ENCODE measurements at regions not wholly inside any gene's neighbourhood (a gene's known extent, or its start where the extent isn't known, plus 50 kb on each side); places are given as distances from the start of the nearest gene placed in this dataset.

- POLR2A ChIA-PET (ENCODE audit: unreplicated experiment): no interaction called here
- H3K79me2 ChIP-seq (ENCODE audit: low read length): no peaks in the 10 kb centered on the region
- ATAC-seq: no peak
Observed at GRCh38 chr2:47687856-47688255, 95.1 kb upstream of the MSH6 start.

DNA sequence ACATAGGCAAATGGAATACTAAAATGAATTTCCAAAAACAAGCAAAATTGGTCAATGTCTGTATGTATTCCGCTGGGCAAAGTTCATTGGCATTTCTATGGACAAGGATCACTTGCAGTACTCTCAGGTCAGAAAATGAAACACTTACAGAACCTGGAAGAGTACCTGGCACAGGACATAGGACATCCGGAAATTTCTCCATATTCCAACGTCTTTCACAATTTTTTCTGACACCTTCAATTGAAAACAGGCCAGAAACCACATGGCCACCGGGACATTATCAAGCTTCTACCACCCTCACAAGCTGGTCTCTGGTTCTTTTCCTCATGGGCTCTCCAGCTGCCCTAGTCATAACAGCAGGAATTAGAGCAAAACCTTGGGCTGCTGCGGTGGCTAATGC lies 96.9 kb upstream of the MSH6 start:
- no TSS peak for BruUV-seq (replicated peaks)

More at GRCh38 chr2:47687856-47688255, 95.1 kb upstream of the MSH6 start:
- no peak overlapping the region for H3K27ac ChIP-seq (ENCODE audit: low read length)
- H4K20me1 ChIP-seq (ENCODE audit: low read length): no peaks in the 10 kb centered on the region
- no peak overlapping the region for H3K4me2 ChIP-seq (ENCODE audit: low read length)
- H3K36me3 ChIP-seq (ENCODE audit: low read depth, low read length): no peaks in the 10 kb centered on the region
- H3K9me2 ChIP-seq (replicated peaks; ENCODE audit: low read length): no peaks in the 10 kb centered on the region
- no peak overlapping the region for H3K9ac ChIP-seq (ENCODE audit: low read length)
- H3K4me1 ChIP-seq (ENCODE audit: insufficient read depth, low read length): 0 out of 2 replicates have a peak, but pooled peaks cover 4% of the 10 kb centered on the region
- intact Hi-C loops (cut with micrococcal nuclease): no loop called here
- CTCF ChIA-PET: no interaction called here
- no peaks in the 10 kb centered on the region for H3K9me3 ChIP-seq (ENCODE audit: low read length)
- no peak overlapping the region for H3K4me3 ChIP-seq (ENCODE audit: low read length)
- H3F3A ChIP-seq (ENCODE audit: low read length, unreplicated experiment): no peaks in the 10 kb centered on the region
- H2AFZ ChIP-seq (ENCODE audit: low read length): no peak overlapping the region
- DNase-seq: no peak
- TF ChIP-seq EZH2phosphoT487 (IDR thresholded peaks at IDR 0.05; ENCODE audit: borderline replicate concordance, low read length) (no peak), EZH2 (IDR thresholded peaks at IDR 0.05; ENCODE audit: low read length, unreplicated experiment) (no peak)
- TF ChIP-seq, protein P1, sequence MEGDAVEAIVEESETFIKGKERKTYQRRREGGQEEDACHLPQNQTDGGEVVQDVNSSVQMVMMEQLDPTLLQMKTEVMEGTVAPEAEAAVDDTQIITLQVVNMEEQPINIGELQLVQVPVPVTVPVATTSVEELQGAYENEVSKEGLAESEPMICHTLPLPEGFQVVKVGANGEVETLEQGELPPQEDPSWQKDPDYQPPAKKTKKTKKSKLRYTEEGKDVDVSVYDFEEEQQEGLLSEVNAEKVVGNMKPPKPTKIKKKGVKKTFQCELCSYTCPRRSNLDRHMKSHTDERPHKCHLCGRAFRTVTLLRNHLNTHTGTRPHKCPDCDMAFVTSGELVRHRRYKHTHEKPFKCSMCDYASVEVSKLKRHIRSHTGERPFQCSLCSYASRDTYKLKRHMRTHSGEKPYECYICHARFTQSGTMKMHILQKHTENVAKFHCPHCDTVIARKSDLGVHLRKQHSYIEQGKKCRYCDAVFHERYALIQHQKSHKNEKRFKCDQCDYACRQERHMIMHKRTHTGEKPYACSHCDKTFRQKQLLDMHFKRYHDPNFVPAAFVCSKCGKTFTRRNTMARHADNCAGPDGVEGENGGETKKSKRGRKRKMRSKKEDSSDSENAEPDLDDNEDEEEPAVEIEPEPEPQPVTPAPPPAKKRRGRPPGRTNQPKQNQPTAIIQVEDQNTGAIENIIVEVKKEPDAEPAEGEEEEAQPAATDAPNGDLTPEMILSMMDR (conservative IDR thresholded peaks at IDR 0.05; ENCODE audit: low read depth, low read length): no peak
- no peaks in the 10 kb centered on the region for H3K27me3 ChIP-seq (ENCODE audit: low read length)
- BruUV-seq (replicated peaks): no TSS peak

GRCh38 chr2:47682216-47682749 lies 100.7 kb upstream of the MSH6 start:
- H3K4me2 ChIP-seq (ENCODE audit: low read length): no peak overlapping the region
- H3K4me3 ChIP-seq (ENCODE audit: low read length): no peak overlapping the region
- no TSS peak for BruUV-seq (replicated peaks)
- no peaks in the 10 kb centered on the region for H3F3A ChIP-seq (ENCODE audit: low read length, unreplicated experiment)
- no peaks in the 10 kb centered on the region for H3K27me3 ChIP-seq (ENCODE audit: low read length)
- no peak overlapping the region for H3K27ac ChIP-seq (ENCODE audit: low read length)
- intact Hi-C loops (cut with micrococcal nuclease): no loop called here
- H3K9me3 ChIP-seq (ENCODE audit: low read length): no peaks in the 10 kb centered on the region
- no peak for DNase-seq
- H3K79me2 ChIP-seq (ENCODE audit: low read length): no peaks in the 10 kb centered on the region
- no peak for ATAC-seq
- no peaks in the 10 kb centered on the region for H3K9me2 ChIP-seq (replicated peaks; ENCODE audit: low read length)
- POLR2A ChIA-PET (ENCODE audit: unreplicated experiment): no interaction called here
- H2AFZ ChIP-seq (ENCODE audit: low read length): no peak overlapping the region
- H4K20me1 ChIP-seq (ENCODE audit: low read length): no peaks in the 10 kb centered on the region
- no peak overlapping the region for H3K9ac ChIP-seq (ENCODE audit: low read length)
- TF ChIP-seq EZH2 (IDR thresholded peaks at IDR 0.05; ENCODE audit: low read length, unreplicated experiment) (no peak), EZH2phosphoT487 (IDR thresholded peaks at IDR 0.05; ENCODE audit: borderline replicate concordance, low read length) (no peak)
- TF ChIP-seq, protein P1 (conservative IDR thresholded peaks at IDR 0.05; ENCODE audit: low read depth, low read length): no peak
- no peaks in the 10 kb centered on the region for H3K36me3 ChIP-seq (ENCODE audit: low read depth, low read length)
- H3K4me1 ChIP-seq (ENCODE audit: insufficient read depth, low read length): no peaks in the 10 kb centered on the region
- CTCF ChIA-PET: no interaction called here

More for the DNA sequence above, 96.9 kb upstream of the MSH6 start:
- Histone ChIP-seq H3K9me2 (replicated peaks; ENCODE audit: low read length) (no peaks in the 10 kb centered on the region), H3K79me2 (ENCODE audit: low read length) (no peaks in the 10 kb centered on the region), H3K36me3 (ENCODE audit: low read depth, low read length) (no peaks in the 10 kb centered on the region), H3K4me3 (ENCODE audit: low read length) (no peak overlapping the region), H2AFZ (ENCODE audit: low read length) (no peak overlapping the region), H3K9me3 (ENCODE audit: low read length) (no peaks in the 10 kb centered on the region), H3K27ac (ENCODE audit: low read length) (no peak overlapping the region), H3K4me2 (ENCODE audit: low read length) (no peak overlapping the region), H3K9ac (ENCODE audit: low read length) (no peak overlapping the region), H3K4me1 (ENCODE audit: insufficient read depth, low read length) (0 out of 2 replicates have a peak, but pooled peaks cover 4% of the 10 kb centered on the region), H4K20me1 (ENCODE audit: low read length) (no peaks in the 10 kb centered on the region), H3F3A (ENCODE audit: low read length, unreplicated experiment) (no peaks in the 10 kb centered on the region), H3K27me3 (ENCODE audit: low read length) (no peaks in the 10 kb centered on the region)
- no peak for ATAC-seq
- intact Hi-C loops (cut with micrococcal nuclease): no loop called here
- no peak for TF ChIP-seq EZH2 (IDR thresholded peaks at IDR 0.05; ENCODE audit: low read length, unreplicated experiment)
- TF ChIP-seq EZH2phosphoT487 (IDR thresholded peaks at IDR 0.05; ENCODE audit: borderline replicate concordance, low read length): no peak
- TF ChIP-seq, protein P1 (conservative IDR thresholded peaks at IDR 0.05; ENCODE audit: low read depth, low read length): no peak
- no peak for DNase-seq
- POLR2A ChIA-PET (ENCODE audit: unreplicated experiment): no interaction called here
- CTCF ChIA-PET: interaction anchor here (0.6 kb wide), 1 partner anchor 13 kb away, joined by 11 read pairs; no protein-coding TSS in a partner anchor

Data from PC-3 (cell line).